ENCODE measurements at regions not wholly inside any gene's neighbourhood (a gene's known extent, or its start where the extent isn't known, plus 50 kb on each side); places are given as distances from the start of the nearest gene placed in this dataset.

DNA sequence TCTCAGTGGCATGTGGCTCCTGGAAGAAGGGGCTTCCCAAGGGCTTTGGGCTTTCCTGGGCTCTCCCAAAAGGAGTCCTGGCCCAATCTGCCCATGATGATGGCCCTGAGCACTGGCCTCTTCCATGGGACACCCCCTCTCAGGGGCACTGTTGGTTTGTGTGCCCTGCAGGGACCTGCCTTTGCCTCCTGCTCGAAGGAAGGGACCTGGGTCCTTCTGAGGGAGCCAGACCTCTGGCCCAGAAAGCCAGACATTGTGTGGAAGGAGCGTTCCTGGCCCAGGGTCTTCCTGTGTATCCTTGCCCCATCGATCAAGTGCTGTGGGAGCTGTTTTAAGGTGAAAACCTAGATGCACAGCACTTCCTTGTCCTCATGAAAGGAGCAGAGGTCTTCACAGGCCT, 1689.3 kb downstream of the TP53TG3F start:
- TF ChIP-seq, protein P1, sequence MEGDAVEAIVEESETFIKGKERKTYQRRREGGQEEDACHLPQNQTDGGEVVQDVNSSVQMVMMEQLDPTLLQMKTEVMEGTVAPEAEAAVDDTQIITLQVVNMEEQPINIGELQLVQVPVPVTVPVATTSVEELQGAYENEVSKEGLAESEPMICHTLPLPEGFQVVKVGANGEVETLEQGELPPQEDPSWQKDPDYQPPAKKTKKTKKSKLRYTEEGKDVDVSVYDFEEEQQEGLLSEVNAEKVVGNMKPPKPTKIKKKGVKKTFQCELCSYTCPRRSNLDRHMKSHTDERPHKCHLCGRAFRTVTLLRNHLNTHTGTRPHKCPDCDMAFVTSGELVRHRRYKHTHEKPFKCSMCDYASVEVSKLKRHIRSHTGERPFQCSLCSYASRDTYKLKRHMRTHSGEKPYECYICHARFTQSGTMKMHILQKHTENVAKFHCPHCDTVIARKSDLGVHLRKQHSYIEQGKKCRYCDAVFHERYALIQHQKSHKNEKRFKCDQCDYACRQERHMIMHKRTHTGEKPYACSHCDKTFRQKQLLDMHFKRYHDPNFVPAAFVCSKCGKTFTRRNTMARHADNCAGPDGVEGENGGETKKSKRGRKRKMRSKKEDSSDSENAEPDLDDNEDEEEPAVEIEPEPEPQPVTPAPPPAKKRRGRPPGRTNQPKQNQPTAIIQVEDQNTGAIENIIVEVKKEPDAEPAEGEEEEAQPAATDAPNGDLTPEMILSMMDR (IDR thresholded peaks at IDR 0.05) = no peak
- no peak for TF ChIP-seq POLR2A (IDR thresholded peaks at IDR 0.05)

Measured in adrenal gland (tissue), 5 donors.